ENCODE measurements at regions not wholly inside any gene's neighbourhood (a gene's known extent, or its start where the extent isn't known, plus 50 kb on each side); places are given as distances from the start of the nearest gene placed in this dataset.

- RAD21 ChIA-PET (ENCODE audit: low non-redundant PET in 1 of 2, low total read pairs in 2 of 2, uncharacterized antibody in 2 of 2, unreplicated experiment in 2 of 2): no interaction called here
- POLR2A ChIA-PET: no interaction called here
- Histone ChIP-seq H3K9me2 (ENCODE audit: insufficient read depth) (no peaks in the 10 kb centered on the region), H3K9me3 (ENCODE audit: control insufficient read depth in 1 of 2, insufficient read depth in 1 of 2, low read depth in 1 of 2, low read length in 2 of 2) (peaks cover 9 to 10% of the 10 kb centered on the region in 2 experiments; a peak in 2 of 4 replicates), H3K4me3 (replicated peaks in 1 of 2; ENCODE audit: low read depth in 1 of 2, low read length in 2 of 2) (no peak overlapping the region), H3K36me3 (ENCODE audit: control insufficient read depth in 1 of 2, insufficient read depth in 2 of 2, low read length in 2 of 2) (no peaks in the 10 kb centered on the region), H3K9ac (ENCODE audit: low read length) (no peak overlapping the region), H2AFZ (ENCODE audit: low read depth, low read length, poor library complexity, severe bottlenecking) (no peak overlapping the region), H4K20me1 (ENCODE audit: insufficient read depth) (no peaks in the 10 kb centered on the region), H3K4me2 (ENCODE audit: low read length) (no peak overlapping the region), H3K27me3 (ENCODE audit: insufficient read depth, low read length) (no peaks in the 10 kb centered on the region), H3K27ac (ENCODE audit: low read depth, low read length) (no peak overlapping the region), H3K79me2 (ENCODE audit: insufficient read depth, low read length) (no peaks in the 10 kb centered on the region), H3K4me1 (ENCODE audit: control insufficient read depth in 1 of 2, insufficient read depth in 2 of 2, low read length in 2 of 2) (no peaks in the 10 kb centered on the region)
- intact Hi-C loops (cut with micrococcal nuclease): no loop called here
- BruUV-seq (replicated peaks): no TSS peak
- ATAC-seq (no peak), DNase-seq (ENCODE audit: low read depth, low spot score) (no peak)
- CTCF ChIA-PET: no interaction called here
- no peak for TF ChIP-seq ZFX (IDR thresholded peaks at IDR 0.05)
Observed at GRCh38 chr10:78660446-78661106, 408.2 kb upstream of the ZMIZ1 start.

GRCh38 chr10:78663721-78664120, 405.0 kb upstream of the ZMIZ1 start:
- ChIA-PET CTCF (no interaction called here), RAD21 (ENCODE audit: low non-redundant PET in 1 of 2, low total read pairs in 2 of 2, uncharacterized antibody in 2 of 2, unreplicated experiment in 2 of 2) (no interaction called here), POLR2A (no interaction called here)
- Histone ChIP-seq H3K36me3 (ENCODE audit: control insufficient read depth in 1 of 2, insufficient read depth in 2 of 2, low read length in 2 of 2) (no peaks in the 10 kb centered on the region), H3K9ac (ENCODE audit: low read length) (no peak overlapping the region), H3K4me3 (replicated peaks in 1 of 2; ENCODE audit: low read depth in 1 of 2, low read length in 2 of 2) (no peak overlapping the region), H2AFZ (ENCODE audit: low read depth, low read length, poor library complexity, severe bottlenecking) (no peak overlapping the region), H3K9me2 (ENCODE audit: insufficient read depth) (no peaks in the 10 kb centered on the region), H3K27ac (ENCODE audit: low read depth, low read length) (no peak overlapping the region), H3K4me1 (ENCODE audit: control insufficient read depth in 1 of 2, insufficient read depth in 2 of 2, low read length in 2 of 2) (no peaks in the 10 kb centered on the region), H3K79me2 (ENCODE audit: insufficient read depth, low read length) (no peaks in the 10 kb centered on the region), H3K27me3 (ENCODE audit: insufficient read depth, low read length) (no peaks in the 10 kb centered on the region), H3K4me2 (ENCODE audit: low read length) (no peak overlapping the region), H3K9me3 (ENCODE audit: control insufficient read depth in 1 of 2, insufficient read depth in 1 of 2, low read depth in 1 of 2, low read length in 2 of 2) (peaks cover 9 to 12% of the 10 kb centered on the region in 2 experiments; a peak in 2 of 4 replicates), H4K20me1 (ENCODE audit: insufficient read depth) (no peaks in the 10 kb centered on the region)
- ATAC-seq (no peak), DNase-seq (ENCODE audit: low read depth, low spot score) (no peak)
- intact Hi-C loops (cut with micrococcal nuclease): no loop called here
- BruUV-seq (replicated peaks): no TSS peak
- TF ChIP-seq TCF7L2 (IDR thresholded peaks at IDR 0.05; ENCODE audit: borderline replicate concordance, extremely low read depth, insufficient read depth, insufficient read length) (no peak), EZH2 (IDR thresholded peaks at IDR 0.05) (no peak), CEBPB (IDR thresholded peaks at IDR 0.05; ENCODE audit: low read depth) (no peak), CTCF (IDR thresholded peaks at IDR 0.05 in 2 of 3, conservative IDR thresholded peaks at IDR 0.05 in 1 of 3; ENCODE audit: borderline replicate concordance in 1 of 3, insufficient read depth in 1 of 3, low read depth in 2 of 3, low read length in 2 of 3) (no peak), REST (IDR thresholded peaks at IDR 0.05; ENCODE audit: low read depth) (no peak), JUND (IDR thresholded peaks at IDR 0.05) (no peak), FOSL1 (IDR thresholded peaks at IDR 0.05; ENCODE audit: low read depth) (no peak), CBX3 (IDR thresholded peaks at IDR 0.05; ENCODE audit: low read depth) (no peak), EGR1 (IDR thresholded peaks at IDR 0.05; ENCODE audit: low read depth) (no peak), RAD21 (IDR thresholded peaks at IDR 0.05; ENCODE audit: low read depth) (no peak), ZNF274 (IDR thresholded peaks at IDR 0.05; ENCODE audit: low read depth, low read length) (no peak), ELF1 (IDR thresholded peaks at IDR 0.05; ENCODE audit: borderline replicate concordance, low read depth) (no peak), POLR2A (IDR thresholded peaks at IDR 0.05; ENCODE audit: borderline replicate concordance, extremely low read depth, insufficient read depth, insufficient read length) (no peak), SP1 (IDR thresholded peaks at IDR 0.05; ENCODE audit: low read depth) (no peak), EZH2phosphoT487 (IDR thresholded peaks at IDR 0.05; ENCODE audit: borderline replicate concordance) (no peak)
- TF ChIP-seq, protein P1, sequence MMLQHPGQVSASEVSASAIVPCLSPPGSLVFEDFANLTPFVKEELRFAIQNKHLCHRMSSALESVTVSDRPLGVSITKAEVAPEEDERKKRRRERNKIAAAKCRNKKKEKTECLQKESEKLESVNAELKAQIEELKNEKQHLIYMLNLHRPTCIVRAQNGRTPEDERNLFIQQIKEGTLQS (IDR thresholded peaks at IDR 0.05): no peak

Data from HCT116 (cell line).